Activated B cell treated with CpG ODN at 0.5 μM for 24 hours (primary cell): ENCODE measurements at regions not wholly inside any gene's neighbourhood (a gene's known extent, or its start where the extent isn't known, plus 50 kb on each side); places are given as distances from the start of the nearest gene placed in this dataset.

Experiments used
- ATAC-seq: fragments of 200-7000 bp; cut with Tn5 transposase; one replicate; pipeline ENCODE4 v1.10.0; 2021; ENCODE audit warnings: low read depth, mild to moderate bottlenecking, moderate library complexity
- CTCF ChIA-PET: fragments of 350-600 bp; sonication (Branson Sonifier 250); formaldehyde crosslinking; loops from one replicate; lab custom pipeline; 2021; ENCODE audit warnings: antibody characterized with exemption; lab: Charles Lee
- POLR2A ChIA-PET: fragments of 350-600 bp; sonication (Branson Sonifier 250); formaldehyde crosslinking; loops from one replicate; lab custom pipeline; 2021; ENCODE audit warnings: antibody characterized with exemption; lab: Charles Lee
- DNase-seq: peaks from one replicate; pipeline ENCODE4 v3.0.0; 2022
- H3K27ac Mint-ChIP-seq: one replicate; pipeline ENCODE4 v1.8.0; 2020; ENCODE audit warnings: mixed read lengths
- H3K27me3 Mint-ChIP-seq: one replicate; pipeline ENCODE4 v1.8.0; 2021; ENCODE audit warnings: mixed read lengths
- H3K36me3 Mint-ChIP-seq: one replicate; pipeline ENCODE4 v1.8.0; 2021; ENCODE audit warnings: low read depth, mixed read lengths
- H3K4me1 Mint-ChIP-seq: one replicate; pipeline ENCODE4 v1.8.0; 2021; ENCODE audit warnings: mixed read lengths
- H3K4me3 Mint-ChIP-seq: one replicate; pipeline ENCODE4 v1.8.0; 2020; ENCODE audit warnings: mild to moderate bottlenecking, mixed read lengths
- H3K9me3 Mint-ChIP-seq: one replicate; pipeline ENCODE4 v1.8.0; 2020; ENCODE audit warnings: mixed read lengths
- intact Hi-C: fragments of 100-400 bp; cut with micrococcal nuclease; formaldehyde crosslinking; loops from one replicate; pipeline ENCODE4 v1.15.1; 2024
- TF ChIP-seq, protein P1 (sequence below): fragments of 200-600 bp; IDR thresholded peaks from one replicate; pipeline ENCODE4 v1.8.0; 2022; ENCODE audit warnings: antibody characterized with exemption, mild to moderate bottlenecking

DNA sequence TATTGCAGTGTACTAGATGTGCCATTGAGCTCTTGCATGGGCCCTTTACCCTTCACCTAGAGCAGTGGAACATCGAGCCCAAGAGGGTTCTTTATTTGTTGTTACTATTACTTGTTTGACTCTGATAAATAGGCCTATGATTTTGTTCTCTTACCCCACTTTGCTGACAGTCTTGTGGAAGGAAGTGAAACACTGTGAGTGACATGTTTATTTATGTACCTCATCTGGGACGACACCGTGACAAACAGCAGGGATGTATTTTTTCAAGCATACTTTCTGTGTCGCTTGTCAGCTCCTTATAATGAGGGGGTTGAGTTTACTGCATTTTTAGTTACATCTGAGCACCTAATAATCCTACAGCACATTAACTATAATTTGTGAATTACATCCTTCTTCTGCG, 1010.3 kb upstream of the TENM4 start:
- POLR2A ChIA-PET = no interaction called here

DNA sequence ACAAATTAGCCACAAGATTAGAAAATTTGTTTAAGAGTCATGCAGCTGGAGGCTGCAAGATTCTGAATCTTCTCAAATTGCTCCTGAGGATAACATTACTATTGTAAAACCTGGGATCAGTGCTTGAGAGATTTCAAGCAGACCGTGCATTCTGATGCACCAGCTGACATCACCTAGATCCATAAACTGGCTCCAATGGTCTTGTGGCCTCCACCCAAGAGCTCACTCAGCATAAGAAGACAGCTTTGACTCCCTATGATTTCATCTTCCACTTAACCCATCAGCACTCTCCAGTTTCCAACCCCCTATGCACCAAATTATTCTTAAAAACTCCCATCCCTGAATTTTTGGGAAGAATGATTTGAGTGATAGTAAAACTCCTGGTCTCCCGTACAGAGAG, 1007.9 kb upstream of the TENM4 start:
- intact Hi-C loops = no loop called here
- ChIA-PET CTCF (no interaction called here), POLR2A (no interaction called here)
- peaks cover 6% of the 10 kb centered on the region for H3K9me3 Mint-ChIP-seq
- no peaks in the 10 kb centered on the region for H3K4me1 Mint-ChIP-seq
- no peak overlapping the region for H3K4me3 Mint-ChIP-seq
- H3K27ac Mint-ChIP-seq = no peak overlapping the region
- H3K36me3 Mint-ChIP-seq = no peaks in the 10 kb centered on the region
- DNase-seq = no peak
- ATAC-seq = no peak
- H3K27me3 Mint-ChIP-seq = no peaks in the 10 kb centered on the region
- TF ChIP-seq, protein P1, sequence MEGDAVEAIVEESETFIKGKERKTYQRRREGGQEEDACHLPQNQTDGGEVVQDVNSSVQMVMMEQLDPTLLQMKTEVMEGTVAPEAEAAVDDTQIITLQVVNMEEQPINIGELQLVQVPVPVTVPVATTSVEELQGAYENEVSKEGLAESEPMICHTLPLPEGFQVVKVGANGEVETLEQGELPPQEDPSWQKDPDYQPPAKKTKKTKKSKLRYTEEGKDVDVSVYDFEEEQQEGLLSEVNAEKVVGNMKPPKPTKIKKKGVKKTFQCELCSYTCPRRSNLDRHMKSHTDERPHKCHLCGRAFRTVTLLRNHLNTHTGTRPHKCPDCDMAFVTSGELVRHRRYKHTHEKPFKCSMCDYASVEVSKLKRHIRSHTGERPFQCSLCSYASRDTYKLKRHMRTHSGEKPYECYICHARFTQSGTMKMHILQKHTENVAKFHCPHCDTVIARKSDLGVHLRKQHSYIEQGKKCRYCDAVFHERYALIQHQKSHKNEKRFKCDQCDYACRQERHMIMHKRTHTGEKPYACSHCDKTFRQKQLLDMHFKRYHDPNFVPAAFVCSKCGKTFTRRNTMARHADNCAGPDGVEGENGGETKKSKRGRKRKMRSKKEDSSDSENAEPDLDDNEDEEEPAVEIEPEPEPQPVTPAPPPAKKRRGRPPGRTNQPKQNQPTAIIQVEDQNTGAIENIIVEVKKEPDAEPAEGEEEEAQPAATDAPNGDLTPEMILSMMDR = no peak

More for the DNA sequence above, 1010.3 kb upstream of the TENM4 start:
- no peaks in the 10 kb centered on the region for H3K36me3 Mint-ChIP-seq
- peaks cover 7% of the 10 kb centered on the region for H3K9me3 Mint-ChIP-seq
- intact Hi-C loops = no loop called here
- CTCF ChIA-PET = no interaction called here
- TF ChIP-seq, protein P1 = no peak
- DNase-seq = no peak
- H3K27ac Mint-ChIP-seq = no peak overlapping the region
- no peaks in the 10 kb centered on the region for H3K27me3 Mint-ChIP-seq
- no peak overlapping the region for H3K4me3 Mint-ChIP-seq
- ATAC-seq = no peak
- no peaks in the 10 kb centered on the region for H3K4me1 Mint-ChIP-seq

DNA sequence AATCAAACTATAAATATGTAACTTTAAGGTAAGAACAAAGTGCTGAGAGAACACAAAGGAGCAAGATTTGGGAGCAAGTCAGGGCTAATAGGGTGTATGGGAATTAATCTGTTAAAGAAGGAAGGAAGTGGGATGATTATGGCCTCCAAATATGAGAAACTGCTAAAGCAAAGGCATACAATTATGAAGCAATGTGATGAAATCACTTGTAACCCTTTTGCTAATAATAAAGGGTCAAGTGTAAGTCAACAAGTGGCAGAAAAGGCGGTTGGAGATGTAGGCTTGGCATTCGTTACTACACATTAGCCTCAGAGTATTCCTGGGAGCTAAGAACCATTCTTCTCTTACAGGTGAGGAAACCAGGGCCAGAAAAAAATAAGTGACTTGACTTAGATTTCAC, 1002.3 kb upstream of the TENM4 start:
- no peaks in the 10 kb centered on the region for H3K4me1 Mint-ChIP-seq
- H3K4me3 Mint-ChIP-seq = no peak overlapping the region
- no peaks in the 10 kb centered on the region for H3K36me3 Mint-ChIP-seq
- DNase-seq = no peak
- H3K27ac Mint-ChIP-seq = no peak overlapping the region
- H3K27me3 Mint-ChIP-seq = no peaks in the 10 kb centered on the region
- POLR2A ChIA-PET = no interaction called here
- ATAC-seq = no peak
- CTCF ChIA-PET = no interaction called here
- TF ChIP-seq, protein P1 = no peak
- peaks cover 10% of the 10 kb centered on the region for H3K9me3 Mint-ChIP-seq
- intact Hi-C loops = no loop called here

DNA sequence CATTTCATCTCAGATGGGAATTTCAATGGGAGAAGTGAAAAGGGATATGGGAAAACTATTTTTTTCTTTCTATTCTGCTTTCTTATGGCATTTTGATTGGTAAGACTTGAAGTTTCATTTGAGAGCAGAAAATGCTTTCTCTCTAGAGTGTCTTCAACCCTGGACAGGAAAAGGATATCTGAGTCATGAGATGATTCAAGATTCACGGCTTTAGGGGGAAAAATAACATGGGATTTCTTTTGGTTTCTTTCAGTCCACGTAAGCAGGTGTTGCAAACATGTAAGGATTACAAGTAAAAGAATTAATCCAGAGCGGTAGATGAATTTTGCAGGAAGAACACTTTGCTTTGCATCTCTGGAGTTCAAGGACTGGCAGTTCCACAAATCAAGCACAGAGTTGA, 1001.0 kb upstream of the TENM4 start:
- POLR2A ChIA-PET = no interaction called here
- peaks cover 10% of the 10 kb centered on the region for H3K9me3 Mint-ChIP-seq
- intact Hi-C loops = no loop called here
- H3K27ac Mint-ChIP-seq = no peak overlapping the region
- no peaks in the 10 kb centered on the region for H3K4me1 Mint-ChIP-seq
- no peak for DNase-seq
- H3K27me3 Mint-ChIP-seq = no peaks in the 10 kb centered on the region
- ATAC-seq = no peak
- TF ChIP-seq, protein P1 = no peak
- no peaks in the 10 kb centered on the region for H3K36me3 Mint-ChIP-seq
- H3K4me3 Mint-ChIP-seq = no peak overlapping the region
- CTCF ChIA-PET = no interaction called here

DNA sequence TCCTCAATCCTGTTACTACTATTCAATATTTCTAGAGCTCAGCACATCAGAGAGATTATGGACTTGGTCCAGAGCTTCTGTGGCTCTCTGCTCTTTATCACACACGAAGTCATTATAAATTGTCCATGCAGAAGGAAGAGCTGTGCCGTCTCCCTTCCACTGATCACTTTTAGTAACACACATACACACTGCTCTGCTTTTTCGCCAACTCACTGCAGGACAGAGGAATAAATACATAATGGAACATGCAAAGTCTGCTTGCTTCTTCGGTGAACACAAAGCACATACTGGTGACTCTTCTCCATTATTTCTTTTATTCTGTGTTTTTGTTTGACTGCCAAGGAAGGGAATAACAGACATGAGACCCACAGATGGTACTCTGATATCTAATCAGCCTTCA, 1000.0 kb upstream of the TENM4 start:
- Mint-ChIP-seq H3K4me3 (no peak overlapping the region), H3K9me3 (peaks cover 6% of the 10 kb centered on the region), H3K27me3 (no peaks in the 10 kb centered on the region), H3K27ac (no peak overlapping the region), H3K36me3 (no peaks in the 10 kb centered on the region), H3K4me1 (no peaks in the 10 kb centered on the region)
- ChIA-PET POLR2A (no interaction called here), CTCF (no interaction called here)
- TF ChIP-seq, protein P1 = no peak
- DNase-seq = no peak
- no peak for ATAC-seq
- intact Hi-C loops = no loop called here
